Motor neuron (in vitro differentiated cells): ENCODE measurements at regions not wholly inside any gene's neighbourhood (a gene's known extent, or its start where the extent isn't known, plus 50 kb on each side); places are given as distances from the start of the nearest gene placed in this dataset.
A peak's percentile ranks its signal among the peaks of the same experiment; 100 is the strongest.

Source experiments
- ATAC-seq, 8 experiments: fragments of 200-7000 bp; cut with Tn5 transposase; replicated peaks in 6 of 8; 2 replicates each; pipeline ENCODE4 v1.8.0; 2021; ENCODE audit warnings: mild to moderate bottlenecking in 8 of 8, moderate library complexity in 8 of 8
- H3K27ac ChIP-seq, 2 donors: fragments of 250-450 bp; sonication (Bioruptor Pico); 2 replicates each; pipeline ENCODE4 v1.9.0; 2021; ENCODE audit warnings: antibody characterized with exemption in 2 of 2, mild to moderate bottlenecking in 2 of 2, moderate library complexity in 1 of 2
- H3K4me1 ChIP-seq, 2 donors: fragments of 250-450 bp; sonication (Bioruptor Pico); replicated peaks in 1 of 2; 2 replicates each; pipeline ENCODE4 v1.6.1; 2021; ENCODE audit warnings: antibody characterized with exemption in 2 of 2, mild to moderate bottlenecking in 2 of 2, moderate library complexity in 1 of 2
- H3K4me3 ChIP-seq, 5 donors: fragments of 250-450 bp; sonication (Bioruptor Pico); 2 replicates each; pipeline ENCODE4 v1.9.0; 2021; ENCODE audit warnings: antibody characterized with exemption in 5 of 5, mild to moderate bottlenecking in 5 of 5, moderate library complexity in 4 of 5
- WGBS, 10 experiments: fragments of 450-650 bp; shearing (Covaris generic); methylation state at CpG; one replicate each; pipeline ENCODE4 v1.0.0; 2022; 5-methylcytosine and 5-hydroxymethylcytosine counted together
- in situ Hi-C, 9 experiments: fragments of 400-800 bp; cut with MboI; loops; one replicate each; pipeline ENCODE4 v1.15.0; 2021; ENCODE audit warnings: low sequenced_read_pairs in 9 of 9, low pct_unique_long_range_greater_than_20kb in 2 of 9; ENCODE audit not compliant: unreplicated experiment in 9 of 9

DNA sequence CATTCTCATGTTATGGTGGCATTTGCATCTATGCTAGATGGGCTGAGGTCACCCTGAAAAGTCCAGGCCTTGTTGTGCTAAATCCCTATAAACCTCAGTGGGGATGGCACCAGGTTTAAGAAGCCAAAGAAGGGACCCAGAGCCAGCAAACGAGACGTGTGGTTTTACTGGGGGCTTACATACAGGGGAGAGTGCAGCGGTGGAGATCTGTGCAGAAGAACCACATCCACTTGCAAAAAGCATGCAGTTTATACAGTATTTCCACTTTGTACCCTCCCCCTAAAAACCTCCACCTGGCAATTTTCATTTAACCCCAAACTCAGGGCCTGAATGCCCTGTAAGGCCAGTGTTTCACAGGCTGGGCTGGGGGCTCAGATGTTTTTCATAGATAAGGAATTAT is 134.9 kb upstream of the GATB start:
- H3K4me1 ChIP-seq = no peaks in the 10 kb centered on the region
- H3K4me3 ChIP-seq = no peak overlapping the region
- no peak overlapping the region for H3K27ac ChIP-seq
- WGBS, 10 experiments = 80 to 100% (median 96%) methylated on average over 2 to 3 of the region's 3 CpGs; no CpG with 5 or more reads in 6 of the 10 experiments
- ATAC-seq = no peak
- in situ Hi-C loops = no loop called here

DNA sequence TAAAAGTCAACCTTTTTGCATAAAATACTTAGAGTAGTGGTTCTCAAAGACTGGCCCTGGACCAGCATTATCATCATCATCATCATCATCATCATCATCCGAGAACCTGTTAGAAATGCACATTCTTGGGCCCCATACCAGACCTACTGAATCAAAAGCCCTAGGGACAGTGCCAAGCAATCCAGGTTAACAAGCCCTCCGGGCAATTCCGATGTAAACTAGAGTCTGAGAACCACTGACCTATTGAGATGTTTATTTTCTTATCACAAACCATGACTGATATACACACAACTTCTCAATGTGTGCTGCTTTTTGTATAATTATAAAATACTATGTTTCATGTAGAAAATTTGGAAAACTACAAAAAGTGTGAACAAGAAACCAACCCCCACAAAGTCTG is 133.4 kb upstream of the GATB start:
- in situ Hi-C loops = no loop called here

DNA sequence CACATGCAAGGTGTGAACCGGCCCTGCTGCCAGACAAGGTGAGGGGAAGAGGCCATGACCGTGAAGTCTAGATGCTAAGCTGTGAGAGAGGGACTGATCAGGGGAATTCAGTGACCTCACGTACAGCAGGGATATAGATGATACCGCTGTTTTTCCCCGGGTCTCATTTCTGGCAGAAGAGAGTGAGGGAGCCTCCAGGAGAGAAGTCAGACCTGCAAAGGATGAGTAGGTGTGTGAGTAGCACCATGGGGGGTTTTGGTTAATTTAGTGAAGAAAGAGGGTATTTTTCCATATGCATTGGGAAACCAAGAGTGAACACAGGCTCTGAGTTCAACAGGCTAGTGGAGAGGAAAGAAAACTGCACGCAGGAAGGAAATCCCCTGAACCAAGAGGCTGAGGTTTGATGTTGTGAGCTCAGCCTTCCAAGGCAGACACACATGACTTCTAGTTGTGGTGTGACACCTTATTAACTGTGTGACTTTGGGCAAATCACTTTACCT is 127.6 kb upstream of the GATB start:
- WGBS, 10 experiments = 90 to 100% (median 95%) methylated on average over 2 to 6 of the region's 6 CpGs; no CpG with 5 or more reads in 4 of the 10 experiments
- Histone ChIP-seq H3K27ac (no peak overlapping the region), H3K4me3 (no peak overlapping the region), H3K4me1 (no peaks in the 10 kb centered on the region)
- in situ Hi-C loops = no loop called here
- ATAC-seq = no peak

More for the DNA sequence above, 133.4 kb upstream of the GATB start:
- Histone ChIP-seq H3K4me3 (no peak overlapping the region), H3K27ac (no peak overlapping the region), H3K4me1 (no peaks in the 10 kb centered on the region)
- ATAC-seq = no peak
- WGBS, 10 experiments = 63 to 100% (median 90%) methylated on average over 1 to 3 of the region's 3 CpGs; no CpG with 5 or more reads in 1 of the 10 experiments

DNA sequence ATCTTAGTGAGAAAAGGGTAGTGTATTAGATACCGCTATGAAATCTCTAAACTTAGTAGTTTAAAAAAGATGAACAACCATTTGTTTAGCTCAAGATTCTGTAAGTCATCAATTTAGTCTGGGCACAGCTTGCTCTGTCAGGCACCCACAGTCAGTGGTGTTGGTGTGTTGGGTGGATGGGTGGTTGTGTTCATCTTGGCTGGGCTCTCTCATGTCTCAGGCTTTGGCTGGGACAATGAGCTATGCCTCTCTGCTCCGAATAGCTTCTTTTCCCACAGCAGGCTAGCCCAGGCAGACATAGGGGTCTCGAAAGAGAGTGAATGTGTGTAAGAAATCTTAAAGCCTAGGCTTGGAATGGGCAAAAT is 127.0 kb upstream of the GATB start:
- Histone ChIP-seq H3K4me3 (no peak overlapping the region), H3K27ac (no peak overlapping the region), H3K4me1 (no peaks in the 10 kb centered on the region)
- ATAC-seq = no peak
- in situ Hi-C loops = no loop called here
- 71 to 100% (median 100%) methylated on average over 1 to 3 of the region's 3 CpGs; no CpG with 5 or more reads in 3 of the 10 experiments for WGBS, 10 experiments

DNA sequence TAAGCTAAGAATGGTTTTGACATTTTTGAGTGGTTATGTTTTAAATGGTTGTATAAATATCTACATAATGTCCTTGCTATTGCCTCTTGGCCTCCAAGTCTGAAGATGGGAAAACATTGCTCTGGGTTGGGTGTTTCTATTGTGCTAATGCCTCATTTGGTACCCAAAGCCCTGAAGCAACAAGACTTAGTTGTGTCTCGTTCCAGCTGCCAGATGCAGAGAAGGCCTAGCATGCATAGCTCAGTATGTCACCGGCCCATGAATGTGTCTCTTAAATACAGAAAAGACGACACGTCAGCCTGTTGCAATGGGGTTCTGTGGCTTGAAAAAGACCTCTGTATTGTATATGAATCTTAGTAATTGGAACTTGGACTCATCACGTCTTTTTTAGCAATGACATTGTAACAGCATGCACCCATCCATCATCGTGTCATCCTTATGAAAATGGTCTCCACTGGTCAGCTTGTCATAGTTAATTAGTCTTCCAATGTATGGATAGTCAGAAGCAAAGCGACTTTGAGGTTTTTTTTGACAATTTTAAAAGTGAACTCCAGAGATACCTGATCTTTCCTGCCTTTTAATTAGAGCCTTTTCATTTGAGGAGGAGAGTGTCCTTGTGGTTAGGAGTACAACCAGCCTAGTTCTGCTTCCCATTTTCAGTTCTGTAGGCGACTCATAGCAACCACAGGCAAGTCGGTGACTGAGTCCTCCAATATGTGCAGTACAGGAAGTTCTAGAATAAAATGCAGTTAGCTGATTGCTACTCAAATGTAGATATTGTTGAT is 126.4 kb upstream of the GATB start:
- H3K27ac ChIP-seq = no peak overlapping the region
- H3K4me1 ChIP-seq = no peaks in the 10 kb centered on the region
- 37 to 90% (median 69%) methylated on average over 1 to 9 of the region's 9 CpGs; no CpG with 5 or more reads in 2 of the 10 experiments for WGBS, 10 experiments
- in situ Hi-C loops = no loop called here
- peak in 4 of 8 experiments; percentile 22 to 100 (median 99) for ATAC-seq
- H3K4me3 ChIP-seq = no peak overlapping the region

DNA sequence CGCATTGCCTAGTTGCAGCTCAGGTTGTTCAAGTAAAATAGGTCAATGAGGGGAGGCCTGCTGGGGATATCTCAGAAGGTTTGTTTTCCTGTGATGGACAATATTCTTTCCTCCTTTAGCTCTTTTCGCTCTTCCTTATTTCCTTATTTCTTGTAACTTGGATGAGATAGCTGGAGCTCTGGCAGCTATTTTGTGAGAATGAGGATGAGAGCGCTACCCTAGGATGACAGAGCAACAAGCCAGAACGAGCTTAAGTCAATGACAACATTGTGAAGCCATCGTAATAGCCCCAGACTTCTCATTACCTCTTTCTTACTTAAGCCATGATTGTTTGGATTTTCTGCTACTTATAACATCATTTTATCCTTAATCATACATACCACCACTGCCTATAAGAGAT is 124.3 kb upstream of the GATB start:
- no peak for ATAC-seq
- H3K27ac ChIP-seq = no peak overlapping the region
- 68 to 100% (median 92%) methylated on average over 1 to 5 of the region's 5 CpGs for WGBS, 10 experiments
- no peaks in the 10 kb centered on the region for H3K4me1 ChIP-seq
- H3K4me3 ChIP-seq = no peak overlapping the region
- in situ Hi-C loops = no loop called here

DNA sequence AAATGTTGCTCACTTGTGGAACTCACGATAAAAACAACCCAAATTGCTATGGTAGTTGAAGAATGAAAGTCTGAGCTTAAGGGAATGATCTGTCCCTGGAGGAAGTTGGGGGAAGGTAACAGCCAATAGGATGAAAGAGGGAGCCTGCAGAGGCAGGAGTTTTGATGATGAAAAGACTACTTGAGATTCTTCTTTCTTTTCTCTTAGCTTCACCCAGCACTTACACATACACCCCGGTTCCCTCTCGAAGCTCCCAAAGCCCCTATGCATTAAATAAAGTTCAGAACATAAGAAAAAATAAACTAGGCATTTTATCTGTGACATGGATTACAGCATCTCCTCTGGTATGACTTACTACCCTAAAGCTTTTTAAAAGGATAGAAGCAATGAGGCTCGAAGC is 122.9 kb upstream of the GATB start:
- in situ Hi-C loops = no loop called here
- no peak overlapping the region for H3K27ac ChIP-seq
- no peaks in the 10 kb centered on the region for H3K4me1 ChIP-seq
- H3K4me3 ChIP-seq = no peak overlapping the region
- 33 to 95% (median 85%) methylated on average over 1 to 4 of the region's 4 CpGs; no CpG with 5 or more reads in 2 of the 10 experiments for WGBS, 10 experiments
- ATAC-seq = no peak

DNA sequence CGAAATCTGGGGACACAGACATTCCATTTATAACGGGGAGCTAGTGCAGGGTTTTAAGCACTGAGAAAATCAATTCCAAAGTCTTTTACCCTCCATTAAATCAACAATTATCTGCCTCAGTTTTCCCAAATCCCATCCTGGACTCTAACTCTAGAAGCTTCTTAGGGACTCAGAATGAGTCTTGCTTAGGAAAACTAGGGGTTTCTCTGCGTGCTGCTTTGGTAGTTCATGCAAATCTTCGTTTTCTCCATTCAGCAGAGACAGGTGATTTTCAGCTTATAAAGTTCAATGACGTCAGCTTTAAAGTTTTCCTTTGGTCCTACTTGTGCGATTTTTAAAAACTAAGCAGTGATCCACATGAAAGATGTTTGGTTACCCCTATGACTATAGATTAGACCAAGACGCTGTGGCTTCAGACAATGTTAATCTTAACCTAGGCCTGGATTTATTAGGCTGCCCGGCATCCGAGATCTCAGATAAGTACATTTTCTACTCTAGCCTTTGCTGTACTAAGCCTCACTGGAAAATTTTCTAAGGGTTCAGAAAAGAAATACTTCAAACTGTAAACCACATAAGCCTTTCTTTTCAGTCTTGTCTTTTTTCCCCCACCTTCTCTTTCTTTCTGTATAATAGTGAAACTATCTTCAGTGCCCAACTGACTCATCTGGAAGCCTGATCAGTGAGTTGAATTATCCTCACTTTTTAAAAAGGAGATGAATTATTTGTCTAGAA is 121.4 kb upstream of the GATB start:
- in situ Hi-C loops = no loop called here
- WGBS, 10 experiments = 51 to 96% (median 89%) methylated on average over 2 to 9 of the region's 9 CpGs; no CpG with 5 or more reads in 1 of the 10 experiments
- H3K4me3 ChIP-seq = no peak overlapping the region
- H3K4me1 ChIP-seq = no peaks in the 10 kb centered on the region
- H3K27ac ChIP-seq = no peak overlapping the region
- no peak for ATAC-seq

DNA sequence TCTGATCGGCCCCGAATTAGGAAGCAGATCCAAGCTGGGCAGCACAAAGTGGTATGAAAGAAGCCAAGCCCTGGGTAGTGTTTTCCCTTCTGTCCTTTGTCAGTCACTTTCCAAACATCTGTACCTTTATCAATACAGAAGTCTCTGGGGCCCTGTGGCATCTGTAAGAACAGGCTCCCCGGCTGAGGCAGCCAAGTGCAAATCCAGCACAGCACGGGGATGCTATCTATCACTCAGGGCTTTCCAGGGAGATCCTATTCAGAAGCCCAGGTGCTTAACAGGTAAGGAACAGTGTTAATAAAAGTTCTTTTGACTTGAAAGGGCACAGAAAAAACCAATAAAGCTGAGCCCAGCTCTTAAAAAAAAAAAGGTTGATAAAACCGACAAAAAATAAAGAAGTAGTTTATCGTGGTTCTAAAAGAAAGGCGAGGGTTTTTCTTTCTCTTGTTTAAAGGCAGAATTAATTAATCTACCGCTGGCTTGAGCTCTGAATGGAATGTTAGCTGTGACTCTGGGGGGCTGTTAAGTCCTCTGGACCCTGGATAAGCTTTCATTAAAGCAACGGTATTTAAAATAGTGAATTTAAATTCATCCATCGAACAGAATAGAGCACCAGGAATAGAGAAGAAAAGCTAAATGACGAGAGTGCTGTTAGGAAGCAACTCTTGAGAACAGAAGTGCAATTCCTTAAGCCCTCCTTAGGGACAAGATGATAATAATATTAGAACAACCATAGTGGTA is 119.1 kb upstream of the GATB start:
- H3K4me1 ChIP-seq = no peaks in the 10 kb centered on the region
- in situ Hi-C loops = no loop called here
- 29 to 80% (median 66%) methylated on average over 1 to 11 of the region's 11 CpGs for WGBS, 10 experiments
- no peak for ATAC-seq
- no peak overlapping the region for H3K27ac ChIP-seq
- no peak overlapping the region for H3K4me3 ChIP-seq

DNA sequence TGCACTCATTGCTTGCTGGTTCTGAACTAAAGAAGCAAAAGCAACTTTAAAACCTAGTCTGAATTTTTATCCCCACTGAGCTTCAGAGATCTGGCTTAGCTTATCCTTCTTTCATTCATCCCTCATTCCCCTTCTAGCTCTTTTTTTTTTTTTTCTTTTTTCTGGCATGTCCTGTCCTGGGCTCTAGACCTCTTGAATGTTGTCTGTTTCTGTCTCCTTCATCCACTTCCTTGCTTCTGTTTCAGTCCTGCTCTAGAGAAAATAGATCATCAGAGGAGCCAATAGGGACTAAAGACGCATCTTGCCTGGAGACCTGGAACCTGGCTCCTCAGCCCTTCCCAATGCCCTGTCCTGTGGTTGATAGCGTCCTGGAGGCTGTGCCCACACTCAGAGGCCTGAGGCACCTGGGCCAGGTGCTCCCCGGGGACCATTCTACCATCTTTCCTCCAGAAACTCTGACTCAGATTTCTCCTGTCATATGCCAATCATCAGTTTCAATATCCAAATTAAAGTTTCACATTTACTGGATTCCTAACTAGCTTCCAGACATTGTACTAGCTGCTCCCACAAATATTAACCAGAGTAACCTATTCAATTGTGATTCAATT is 115.7 kb upstream of the GATB start:
- H3K4me1 ChIP-seq = no peaks in the 10 kb centered on the region
- no peak overlapping the region for H3K27ac ChIP-seq
- no peak for ATAC-seq
- no peak overlapping the region for H3K4me3 ChIP-seq
- in situ Hi-C loops = no loop called here
- WGBS, 10 experiments = 53 to 100% (median 80%) methylated on average over 1 to 3 of the region's 3 CpGs; no CpG with 5 or more reads in 1 of the 10 experiments

DNA sequence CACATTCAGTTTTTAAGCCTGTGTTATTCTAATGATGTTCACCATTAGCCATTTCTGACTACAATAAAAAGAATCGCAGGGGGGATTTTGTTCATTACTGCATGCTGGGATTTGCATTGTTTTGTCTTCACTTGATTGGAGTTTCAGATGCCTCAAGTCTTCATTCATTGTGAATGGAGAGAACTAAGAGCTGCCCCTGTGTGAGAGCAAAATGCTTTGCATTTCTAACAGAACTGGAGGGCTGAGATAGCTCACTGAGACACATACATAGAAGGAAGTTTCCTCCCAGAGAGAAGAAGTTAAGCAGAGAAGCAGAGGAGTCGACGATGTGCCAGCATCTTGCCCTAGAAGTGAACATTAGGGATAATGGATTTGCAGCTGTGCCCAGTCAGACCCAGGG is 113.5 kb upstream of the GATB start:
- no peaks in the 10 kb centered on the region for H3K4me1 ChIP-seq
- ATAC-seq = no peak
- no peak overlapping the region for H3K27ac ChIP-seq
- WGBS, 10 experiments = 11 to 100% (median 40%) methylated on average over 1 to 3 of the region's 3 CpGs; no CpG with 5 or more reads in 1 of the 10 experiments
- in situ Hi-C loops = no loop called here
- H3K4me3 ChIP-seq = no peak overlapping the region

DNA sequence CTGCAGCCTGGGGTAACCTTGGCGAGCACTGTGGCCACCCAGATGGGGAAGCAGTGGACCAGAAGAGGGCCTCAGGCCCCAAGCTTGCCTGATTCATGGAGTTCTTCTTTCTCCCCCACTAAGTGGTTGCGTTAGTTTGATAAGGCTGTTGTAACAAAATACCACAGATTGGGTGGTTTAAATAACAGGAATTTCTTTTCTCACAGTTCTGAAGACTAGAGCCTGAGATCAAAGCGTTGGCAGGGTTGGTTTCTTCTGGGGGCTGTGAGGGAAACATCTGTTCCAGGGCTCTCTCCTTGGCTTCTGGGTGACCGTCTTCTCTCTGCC is 105.7 kb upstream of the GATB start:
- 79 to 100% (median 85%) methylated on average over 1 to 4 of the region's 4 CpGs; no CpG with 5 or more reads in 5 of the 10 experiments for WGBS, 10 experiments
- Histone ChIP-seq H3K4me3 (no peak overlapping the region), H3K27ac (no peak overlapping the region), H3K4me1 (no peaks in the 10 kb centered on the region)
- ATAC-seq = no peak
- in situ Hi-C loops = no loop called here
